HUES64 (cell line): ENCODE measurements at regions not wholly inside any gene's neighbourhood (a gene's known extent, or its start where the extent isn't known, plus 50 kb on each side); places are given as distances from the start of the nearest gene placed in this dataset.

Experiments
- H3K27ac ChIP-seq: 2 replicates; pipeline ENCODE4 v1.7.0; 2013; ENCODE audit warnings: low read depth, low read length, inconsistent platforms
- H3K27me3 ChIP-seq: 2 replicates; pipeline ENCODE4 v1.6.1; 2013; ENCODE audit warnings: mild to moderate bottlenecking, low read length; ENCODE audit not compliant: insufficient read depth
- H3K36me3 ChIP-seq: 2 replicates; pipeline ENCODE4 v1.6.1; 2013; ENCODE audit warnings: mild to moderate bottlenecking, low read length; ENCODE audit not compliant: insufficient read depth
- H3K4me1 ChIP-seq: 2 replicates; pipeline ENCODE4 v1.6.1; 2013; ENCODE audit warnings: mild to moderate bottlenecking, low read length, moderate library complexity; ENCODE audit not compliant: insufficient read depth
- H3K4me3 ChIP-seq: 2 replicates; pipeline ENCODE4 v1.5.1; 2013; ENCODE audit warnings: mild to moderate bottlenecking, low read length, moderate library complexity
- H3K9ac ChIP-seq: 2 replicates; pipeline ENCODE4 v1.6.1; 2013; ENCODE audit warnings: mild to moderate bottlenecking, low read depth, low read length
- H3K9me3 ChIP-seq: 2 replicates; pipeline ENCODE4 v1.6.1; 2013; ENCODE audit warnings: low read depth, low read length; ENCODE audit not compliant: insufficient read depth
- WGBS: fragments of 150-250, 120-280 bp; methylation state at CpG from one replicate; pipeline ENCODE4 v1.1.7; 2013; ENCODE audit warnings: missing lambda C conversion rate; 5-methylcytosine and 5-hydroxymethylcytosine counted together

GRCh38 chr1:60924964-60925798, 157.2 kb upstream of the NFIA start:
- H3K27ac ChIP-seq: no peak overlapping the region
- no peaks in the 10 kb centered on the region for H3K36me3 ChIP-seq
- WGBS: 80% methylated on average over 13 of the region's 14 CpGs
- H3K9me3 ChIP-seq: no peaks in the 10 kb centered on the region
- H3K9ac ChIP-seq: no peak overlapping the region
- no peak overlapping the region for H3K4me3 ChIP-seq
- no peaks in the 10 kb centered on the region for H3K27me3 ChIP-seq
- H3K4me1 ChIP-seq: peaks cover 9% of the 10 kb centered on the region; the same call in 1 of the 2 replicates

- H3K36me3 ChIP-seq: no peaks in the 10 kb centered on the region
- no peak overlapping the region for H3K27ac ChIP-seq
- H3K4me1 ChIP-seq: peaks cover 9% of the 10 kb centered on the region; the same call in 1 of the 2 replicates
- H3K27me3 ChIP-seq: no peaks in the 10 kb centered on the region
- no peaks in the 10 kb centered on the region for H3K9me3 ChIP-seq
- WGBS: 95% methylated on average over 3 of the region's 3 CpGs
- no peak overlapping the region for H3K9ac ChIP-seq
- H3K4me3 ChIP-seq: no peak overlapping the region
These were observed 158.2 kb upstream of the NFIA start for GRCh38 chr1:60924165-60924564.

GRCh38 chr1:60923389-60924087, 158.8 kb upstream of the NFIA start:
- no peaks in the 10 kb centered on the region for H3K9me3 ChIP-seq
- H3K4me1 ChIP-seq: peaks cover 9% of the 10 kb centered on the region; the same call in 1 of the 2 replicates
- no peak overlapping the region for H3K9ac ChIP-seq
- H3K4me3 ChIP-seq: no peak overlapping the region
- no peaks in the 10 kb centered on the region for H3K27me3 ChIP-seq
- H3K27ac ChIP-seq: no peak overlapping the region
- WGBS: 87% methylated on average over 5 of the region's 5 CpGs
- no peaks in the 10 kb centered on the region for H3K36me3 ChIP-seq

- Histone ChIP-seq H3K27me3 (no peaks in the 10 kb centered on the region), H3K9ac (no peak overlapping the region), H3K4me3 (no peak overlapping the region), H3K36me3 (no peaks in the 10 kb centered on the region), H3K9me3 (no peaks in the 10 kb centered on the region), H3K4me1 (peaks cover 9% of the 10 kb centered on the region; the same call in 1 of the 2 replicates), H3K27ac (no peak overlapping the region)
- WGBS: 87% methylated on average over 4 of the region's 4 CpGs
These were observed 160.1 kb upstream of the NFIA start for GRCh38 chr1:60922304-60922703.

GRCh38 chr1:60921175-60921574, 161.2 kb upstream of the NFIA start:
- Histone ChIP-seq H3K36me3 (no peaks in the 10 kb centered on the region), H3K4me3 (no peak overlapping the region), H3K27me3 (no peaks in the 10 kb centered on the region), H3K27ac (no peak overlapping the region), H3K9ac (no peak overlapping the region), H3K4me1 (peaks cover 9% of the 10 kb centered on the region; the same call in 1 of the 2 replicates), H3K9me3 (no peaks in the 10 kb centered on the region)
- WGBS: 77% methylated on average over 4 of the region's 4 CpGs

- Histone ChIP-seq H3K9me3 (no peaks in the 10 kb centered on the region), H3K27ac (no peak overlapping the region), H3K9ac (no peak overlapping the region), H3K4me1 (peaks cover 9% of the 10 kb centered on the region; the same call in 1 of the 2 replicates), H3K4me3 (no peak overlapping the region), H3K27me3 (no peaks in the 10 kb centered on the region), H3K36me3 (no peaks in the 10 kb centered on the region)
- 93% methylated on average over 2 of the region's 2 CpGs for WGBS
These were observed 161.8 kb upstream of the NFIA start for GRCh38 chr1:60920561-60920960.

GRCh38 chr1:60918867-60919266, 163.5 kb upstream of the NFIA start:
- WGBS: 100% methylated on average over 1 of the region's 1 CpG
- H3K4me3 ChIP-seq: no peak overlapping the region
- no peak overlapping the region for H3K27ac ChIP-seq

GRCh38 chr1:60916906-60917305, 165.5 kb upstream of the NFIA start:
- no peaks in the 10 kb centered on the region for H3K36me3 ChIP-seq
- no peaks in the 10 kb centered on the region for H3K27me3 ChIP-seq
- H3K4me3 ChIP-seq: no peak overlapping the region
- H3K4me1 ChIP-seq: peaks cover 15% of the 10 kb centered on the region
- no peaks in the 10 kb centered on the region for H3K9me3 ChIP-seq
- no peak overlapping the region for H3K27ac ChIP-seq
- no peak overlapping the region for H3K9ac ChIP-seq
- WGBS: 90% methylated on average over 9 of the region's 9 CpGs

More at GRCh38 chr1:60918867-60919266, 163.5 kb upstream of the NFIA start:
- no peaks in the 10 kb centered on the region for H3K9me3 ChIP-seq
- H3K36me3 ChIP-seq: no peaks in the 10 kb centered on the region
- peaks cover 9% of the 10 kb centered on the region; the same call in 1 of the 2 replicates for H3K4me1 ChIP-seq
- H3K9ac ChIP-seq: no peak overlapping the region
- H3K27me3 ChIP-seq: no peaks in the 10 kb centered on the region

- no peak overlapping the region for H3K4me3 ChIP-seq
- no peaks in the 10 kb centered on the region for H3K27me3 ChIP-seq
- H3K4me1 ChIP-seq: peaks cover 15% of the 10 kb centered on the region
- no peaks in the 10 kb centered on the region for H3K9me3 ChIP-seq
- no peak overlapping the region for H3K27ac ChIP-seq
- no peaks in the 10 kb centered on the region for H3K36me3 ChIP-seq
- H3K9ac ChIP-seq: no peak overlapping the region
These were observed 166.2 kb upstream of the NFIA start for GRCh38 chr1:60916199-60916598.

- no peak overlapping the region for H3K9ac ChIP-seq
- no peaks in the 10 kb centered on the region for H3K36me3 ChIP-seq
- H3K4me3 ChIP-seq: no peak overlapping the region
- no peaks in the 10 kb centered on the region for H3K9me3 ChIP-seq
- H3K27me3 ChIP-seq: no peaks in the 10 kb centered on the region
- WGBS: 87% methylated on average over 6 of the region's 6 CpGs
- H3K27ac ChIP-seq: no peak overlapping the region
- peaks cover 7% of the 10 kb centered on the region for H3K4me1 ChIP-seq
These were observed 166.9 kb upstream of the NFIA start for GRCh38 chr1:60915441-60915840.

GRCh38 chr1:60914982-60915381, 167.4 kb upstream of the NFIA start:
- WGBS: 97% methylated on average over 3 of the region's 3 CpGs
- no peak overlapping the region for H3K9ac ChIP-seq

More at GRCh38 chr1:60914982-60915381, 167.4 kb upstream of the NFIA start:
- no peak overlapping the region for H3K4me3 ChIP-seq
- H3K4me1 ChIP-seq: peaks cover 5% of the 10 kb centered on the region
- no peak overlapping the region for H3K27ac ChIP-seq
- no peaks in the 10 kb centered on the region for H3K27me3 ChIP-seq
- no peaks in the 10 kb centered on the region for H3K9me3 ChIP-seq
- H3K36me3 ChIP-seq: no peaks in the 10 kb centered on the region
